HepG2 (cell line): ENCODE measurements at regions not wholly inside any gene's neighbourhood (a gene's known extent, or its start where the extent isn't known, plus 50 kb on each side); places are given as distances from the start of the nearest gene placed in this dataset.

Experiments
- ATAC-seq: fragments of 200-7000 bp; cut with Tn5 transposase; 3 replicates; pipeline ENCODE4 v1.9.1; 2020; ENCODE audit warnings: mild to moderate bottlenecking, moderate library complexity
- BruUV-seq: library from RNA; stranded (reverse); fragments of 400-500 nt; replicated peaks from 2 replicates; lab custom pipeline; 2021; lab: Mats Ljungman, UMichigan
- CTCF ChIA-PET: fragments of 300-600 bp; formaldehyde crosslinking; extraction: SDS; loops from one replicate; lab custom pipeline; 2021; ENCODE audit warnings: low total read pairs, inconsistent platforms, low intra/inter-chr PET ratio; lab: Yijun Ruan, JAX
- POLR2A ChIA-PET: fragments of 350-600 bp; sonication (Branson Sonifier 250); formaldehyde crosslinking; loops from one replicate; lab custom pipeline; 2020; ENCODE audit warnings: antibody characterized with exemption, inconsistent platforms; lab: Yijun Ruan, JAX
- DNase-seq: peaks from one replicate; pipeline ENCODE4 v3.0.0-alpha.2; 2015; ENCODE audit warnings: low spot score
- FAIRE-seq: peaks from 3 replicates; lab custom pipeline; 2011; peaks lifted over from hg19 to GRCh38; lab: Jason Lieb, UNC
- H2AFZ ChIP-seq: one replicate; pipeline ENCODE4 v1.6.1; 2011; ENCODE audit warnings: low read length, inconsistent platforms
- H3K27ac ChIP-seq: fragments of 300-600 bp; 3 replicates; pipeline ENCODE4 v1.8.0; 2011; ENCODE audit warnings: mixed run types, mild to moderate bottlenecking, mixed read lengths, low read length, inconsistent platforms; ENCODE audit not compliant: insufficient read depth; ENCODE audit errors: extremely low read length
- H3K27me3 ChIP-seq, 2 experiments: fragments of 200-600 bp in 1 of 2; 2 replicates in 1 of 2; 3 replicates in 1 of 2; pipeline versions ENCODE4 v1.6.0 to v1.8.0; 2011; ENCODE audit warnings: low read length in 2 of 2, mild to moderate bottlenecking in 2 of 2, moderate library complexity in 2 of 2, inconsistent platforms in 1 of 2; ENCODE audit not compliant: insufficient read depth in 2 of 2, control insufficient read depth in 1 of 2
- H3K36me3 ChIP-seq, 2 experiments: fragments of 200-600 bp in 1 of 2; replicated peaks in 1 of 2; 2 replicates in 1 of 2; 3 replicates in 1 of 2; pipeline versions ENCODE4 v1.5.1 to v1.8.0; 2011; ENCODE audit warnings: low read length in 2 of 2, inconsistent platforms in 1 of 2; ENCODE audit not compliant: insufficient read depth in 2 of 2, control insufficient read depth in 1 of 2
- H3K4me1 ChIP-seq: 2 replicates; pipeline ENCODE4 v1.5.1; 2012; ENCODE audit warnings: low read length, inconsistent platforms; ENCODE audit not compliant: insufficient read depth
- H3K4me2 ChIP-seq: 2 replicates; pipeline ENCODE4 v1.6.0; 2011; ENCODE audit warnings: low read depth, low read length, inconsistent platforms
- H3K4me3 ChIP-seq, 3 experiments: fragments of 200-600 bp in 1 of 3; sonication (generic), shearing (Covaris generic) in 1 of 3; replicated peaks in 1 of 3; 2 replicates each; pipeline ENCODE4 v1.5.1; 2011 to 2016; ENCODE audit warnings: low read length in 3 of 3, inconsistent platforms in 2 of 3, low read depth in 2 of 3, mild to moderate bottlenecking in 2 of 3, control low read depth in 1 of 3, mixed read lengths in 1 of 3; ENCODE audit not compliant: insufficient read depth in 1 of 3
- H3K79me2 ChIP-seq: one replicate; pipeline ENCODE4 v1.6.1; 2011; ENCODE audit warnings: low read length, inconsistent platforms; ENCODE audit not compliant: insufficient read depth
- H3K9ac ChIP-seq: 2 replicates; pipeline ENCODE4 v1.6.0; 2011; ENCODE audit warnings: mild to moderate bottlenecking, low read depth, low read length, inconsistent platforms; ENCODE audit not compliant: insufficient read depth
- H3K9me3 ChIP-seq: 2 replicates; pipeline ENCODE4 v1.5.1; 2012; ENCODE audit warnings: mild to moderate bottlenecking, low read length
- H4K20me1 ChIP-seq: 2 replicates; pipeline ENCODE4 v1.6.0; 2011; ENCODE audit warnings: inconsistent platforms, mild to moderate bottlenecking, low read length, moderate library complexity; ENCODE audit not compliant: insufficient read depth
- ADNP ChIP-seq: sonication (generic); formaldehyde crosslinking; IDR thresholded peaks from 2 replicates; pipeline ENCODE4 v1.4.0; 2020; ENCODE audit warnings: missing genetic modification reagents
- CCDC6 ChIP-seq: sonication (generic); formaldehyde crosslinking; IDR thresholded peaks from 2 replicates; pipeline ENCODE4 v1.8.1; 2022; ENCODE audit warnings: mild to moderate bottlenecking, missing genetic modification reagents, moderate library complexity
- CEBPG ChIP-seq: IDR thresholded peaks from 2 replicates; pipeline ENCODE4 v1.6.1; 2016
- FIP1L1 ChIP-seq: fragments of 200-400 bp; formaldehyde crosslinking; IDR thresholded peaks from 2 replicates; pipeline ENCODE4 v1.6.1; 2018; ENCODE audit warnings: low read depth, mild to moderate bottlenecking, low read length, moderate library complexity, borderline replicate concordance; ENCODE audit not compliant: insufficient read depth
- KMT2B ChIP-seq: IDR thresholded peaks from 2 replicates; pipeline ENCODE4 v1.6.1; 2016; ENCODE audit warnings: missing genetic modification reagents, missing compliant biosample characterization
- MBNL3 ChIP-seq: fragments of 250-450 bp; sonication (Bioruptor Pico); conservative IDR thresholded peaks from 2 replicates; pipeline ENCODE4 v1.8.0; 2022; ENCODE audit warnings: mild to moderate bottlenecking, inconsistent platforms
- MYPOP ChIP-seq: sonication (generic); formaldehyde crosslinking; IDR thresholded peaks from 2 replicates; pipeline ENCODE4 v1.8.1; 2023; ENCODE audit warnings: mild to moderate bottlenecking, moderate library complexity, missing genetic modification reagents
- NBN ChIP-seq: fragments of 450-650 bp; conservative IDR thresholded peaks from 2 replicates; pipeline ENCODE4 v1.6.1; 2017
- NR3C1 ChIP-seq: sonication (generic); formaldehyde crosslinking; IDR thresholded peaks from 2 replicates; pipeline ENCODE4 v1.4.0; 2020; ENCODE audit warnings: missing genetic modification reagents
- PLRG1 ChIP-seq: fragments of 450-650 bp; conservative IDR thresholded peaks from 2 replicates; pipeline ENCODE4 v1.6.1; 2016
- RARA ChIP-seq: IDR thresholded peaks from 2 replicates; pipeline ENCODE4 v1.6.1; 2016; ENCODE audit warnings: missing genetic modification reagents, missing compliant biosample characterization
- SIX1 ChIP-seq: sonication (generic); formaldehyde crosslinking; IDR thresholded peaks from 2 replicates; pipeline ENCODE4 v1.4.0; 2020; ENCODE audit warnings: missing genetic modification reagents, borderline replicate concordance
- SMAD9 ChIP-seq: sonication (generic); formaldehyde crosslinking; IDR thresholded peaks from 2 replicates; pipeline ENCODE4 v1.5.1; 2020; ENCODE audit warnings: mild to moderate bottlenecking, missing genetic modification reagents
- SP5 ChIP-seq: IDR thresholded peaks from 2 replicates; pipeline ENCODE4 v1.6.1; 2016; ENCODE audit warnings: low read depth, borderline replicate concordance
- TOE1 ChIP-seq: sonication (generic); formaldehyde crosslinking; IDR thresholded peaks from 2 replicates; pipeline ENCODE4 v1.4.0; 2020; ENCODE audit warnings: mild to moderate bottlenecking, missing genetic modification reagents
- ZNF24 ChIP-seq: fragments of 450-650 bp; IDR thresholded peaks from 2 replicates; pipeline ENCODE4 v1.6.1; 2017; ENCODE audit warnings: antibody characterized with exemption, mild to moderate bottlenecking
- ZNF296 ChIP-seq: sonication (generic); formaldehyde crosslinking; conservative IDR thresholded peaks from 2 replicates; pipeline ENCODE4 v1.5.0; 2020; ENCODE audit warnings: mild to moderate bottlenecking, missing genetic modification reagents
- ZNF30 ChIP-seq: sonication (generic); formaldehyde crosslinking; IDR thresholded peaks from 2 replicates; pipeline ENCODE4 v1.5.0; 2020; ENCODE audit warnings: mild to moderate bottlenecking, missing genetic modification reagents
- ZNF556 ChIP-seq: sonication (generic); formaldehyde crosslinking; IDR thresholded peaks from 2 replicates; pipeline ENCODE4 v1.4.0; 2020; ENCODE audit warnings: mild to moderate bottlenecking, missing genetic modification reagents, borderline replicate concordance
- ZNF619 ChIP-seq: sonication (generic); formaldehyde crosslinking; IDR thresholded peaks from 2 replicates; pipeline ENCODE4 v1.4.0; 2020; ENCODE audit warnings: mild to moderate bottlenecking, missing genetic modification reagents
- ZNF7 ChIP-seq: IDR thresholded peaks from 2 replicates; pipeline ENCODE4 v1.6.1; 2016; ENCODE audit warnings: missing biosample characterization, missing genetic modification reagents
- ZNF710 ChIP-seq: sonication (generic); formaldehyde crosslinking; IDR thresholded peaks from 2 replicates; pipeline ENCODE4 v1.5.0; 2020; ENCODE audit warnings: mild to moderate bottlenecking, missing genetic modification reagents, borderline replicate concordance
- WGBS: methylation state at CpG from one replicate; pipeline ENCODE4 v1.1.6; 2017; ENCODE audit warnings: low lambda C conversion rate; 5-methylcytosine and 5-hydroxymethylcytosine counted together
- in situ Hi-C: cut with HindIII; loops from 2 replicates; pipeline ENCODE4 v1.10.0; 2017; ENCODE audit warnings: low pct_unique_long_range_greater_than_20kb; ENCODE audit not compliant: extremely low pct_ligation_motif_present
- intact Hi-C: fragments of 100-400 bp; cut with micrococcal nuclease; formaldehyde crosslinking; loops from one replicate; pipeline ENCODE4 v1.10.0; 2022; ENCODE audit not compliant: unreplicated experiment

GRCh38 chr3:181578743-181579142 lies 133.0 kb upstream of the SOX2 start:
- H3K79me2 ChIP-seq: no peaks in the 10 kb centered on the region
- ChIA-PET CTCF (no interaction called here), POLR2A (no interaction called here)
- H3K27me3 ChIP-seq: no peaks in the 10 kb centered on the region
- in situ Hi-C loops: no loop called here
- no TSS peak for BruUV-seq
- ATAC-seq: no peak
- no peaks in the 10 kb centered on the region for H3K36me3 ChIP-seq
- H2AFZ ChIP-seq: no peak overlapping the region
- H4K20me1 ChIP-seq: no peaks in the 10 kb centered on the region
- 0% methylated on average over 2 of the region's 2 CpGs for WGBS
- H3K4me1 ChIP-seq: no peaks in the 10 kb centered on the region
- no peak overlapping the region for H3K4me2 ChIP-seq
- TF ChIP-seq KMT2B (CRISPR knock-in tag) (no peak), FIP1L1 (no peak), NBN (no peak), SMAD9 (CRISPR knock-in tag) (no peak), ZNF7 (no peak), RARA (no peak), MBNL3 (no peak), CCDC6 (no peak), ZNF619 (CRISPR knock-in tag) (no peak)
- TF ChIP-seq, all 625 proteins: peak for 0
- FAIRE-seq (no peak), DNase-seq (no peak)
- intact Hi-C loops: no loop called here
- H3K9me3 ChIP-seq: no peaks in the 10 kb centered on the region
- no peak overlapping the region for H3K4me3 ChIP-seq
- no peak overlapping the region for H3K9ac ChIP-seq
- no peak overlapping the region for H3K27ac ChIP-seq

- in situ Hi-C loops: no loop called here
- 41% methylated on average over 2 of the region's 2 CpGs for WGBS
- no peaks in the 10 kb centered on the region for H3K4me1 ChIP-seq
- no peak for DNase-seq
- no peak for FAIRE-seq
- no peak overlapping the region for H3K27ac ChIP-seq
- H3K9me3 ChIP-seq: no peaks in the 10 kb centered on the region
- intact Hi-C loops: no loop called here
- no peak overlapping the region for H3K4me3 ChIP-seq
- no peaks in the 10 kb centered on the region for H3K36me3 ChIP-seq
- no peak overlapping the region for H3K4me2 ChIP-seq
- H3K27me3 ChIP-seq: no peaks in the 10 kb centered on the region
- POLR2A ChIA-PET: no interaction called here
- H2AFZ ChIP-seq: no peak overlapping the region
- H3K9ac ChIP-seq: no peak overlapping the region
- H3K79me2 ChIP-seq: no peaks in the 10 kb centered on the region
- no TSS peak for BruUV-seq
- no peaks in the 10 kb centered on the region for H4K20me1 ChIP-seq
- CTCF ChIA-PET: no interaction called here
- no peak for ATAC-seq
- TF ChIP-seq TOE1 (CRISPR knock-in tag) (no peak), ZNF556 (CRISPR knock-in tag) (no peak), SP5 (CRISPR knock-in tag) (no peak), NR3C1 (CRISPR knock-in tag) (no peak), ZNF30 (CRISPR knock-in tag) (no peak), ZNF24 (no peak), PLRG1 (no peak), MYPOP (CRISPR knock-in tag) (no peak), ZNF296 (CRISPR knock-in tag) (no peak), ZNF710 (CRISPR knock-in tag) (no peak), SIX1 (CRISPR knock-in tag) (no peak), ADNP (CRISPR knock-in tag) (no peak), CEBPG (CRISPR knock-in tag) (no peak)
These were observed 139.3 kb upstream of the SOX2 start for GRCh38 chr3:181572432-181572831.
